ENCODE measurements at regions not wholly inside any gene's neighbourhood (a gene's known extent, or its start where the extent isn't known, plus 50 kb on each side); places are given as distances from the start of the nearest gene placed in this dataset.

- WGBS (ENCODE audit: insufficient coverage): no CpG with 5 or more reads among the region's 5 CpGs
- Histone ChIP-seq H3K27me3 (replicated peaks in 1 of 2; ENCODE audit: control insufficient read depth in 2 of 2, extremely low read depth in 1 of 2, insufficient read depth in 2 of 2, low read length in 1 of 2) (no peaks in the 10 kb centered on the region), H3K4me3 (ENCODE audit: control insufficient read depth in 1 of 2, extremely low read depth in 1 of 2, low read length in 1 of 2) (no peak overlapping the region), H3K9me3 (no peaks in the 10 kb centered on the region), H3K4me1 (ENCODE audit: control insufficient read depth in 1 of 2, extremely low read depth in 1 of 2, insufficient read depth in 2 of 2, low read length in 2 of 2) (no peaks in the 10 kb centered on the region), H3K27ac (ENCODE audit: low read length) (no peak overlapping the region), H3K36me3 (ENCODE audit: control insufficient read depth in 2 of 2, extremely low read depth in 1 of 2, insufficient read depth in 1 of 2, low read length in 1 of 2) (no peaks in the 10 kb centered on the region)
- DNase-seq (no peak), ATAC-seq (replicated peaks in 1 of 4) (no peak)
- no peak overlapping the region for H3K27ac Mint-ChIP-seq
- H3K9me3 Mint-ChIP-seq: no peaks in the 10 kb centered on the region
- POLR2A ChIA-PET: no interaction called here
- H3K36me3 Mint-ChIP-seq: no peaks in the 10 kb centered on the region
- CTCF ChIA-PET: no interaction called here
- H3K27me3 Mint-ChIP-seq: peaks cover 0 to 5% of the 10 kb centered on the region in 2 donors
- H3K4me3 Mint-ChIP-seq: no peak overlapping the region
- no peaks in the 10 kb centered on the region for H3K4me1 Mint-ChIP-seq
Observed at GRCh38 chr13:50476577-50477285, 366.8 kb downstream of the DLEU7 start.

DNA sequence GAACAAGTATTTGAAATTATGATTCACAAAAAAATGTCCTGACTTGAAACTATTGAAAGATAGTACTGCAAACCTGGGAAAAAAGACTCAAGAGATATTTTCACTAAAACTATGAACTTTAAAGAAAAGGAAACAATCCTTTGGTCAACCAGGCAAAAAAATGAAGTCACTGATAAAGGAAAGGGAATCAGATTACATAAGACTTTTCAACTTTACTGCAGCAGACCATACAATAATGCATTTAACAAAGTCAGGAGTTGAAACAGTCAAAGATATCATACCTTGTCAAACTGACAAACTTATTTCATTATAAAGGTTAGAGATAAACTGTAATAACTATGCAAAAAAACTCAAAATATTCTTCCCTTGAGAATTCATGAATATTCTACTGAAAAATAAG lies 361.6 kb downstream of the DLEU7 start:
- DNase-seq (no peak), ATAC-seq (replicated peaks in 1 of 4) (no peak)
- Histone ChIP-seq H3K9me3 (no peaks in the 10 kb centered on the region), H3K4me1 (ENCODE audit: control insufficient read depth in 1 of 2, extremely low read depth in 1 of 2, insufficient read depth in 2 of 2, low read length in 2 of 2) (no peaks in the 10 kb centered on the region), H3K4me3 (ENCODE audit: control insufficient read depth in 1 of 2, extremely low read depth in 1 of 2, low read length in 1 of 2) (no peak overlapping the region), H3K36me3 (ENCODE audit: control insufficient read depth in 2 of 2, extremely low read depth in 1 of 2, insufficient read depth in 1 of 2, low read length in 1 of 2) (no peaks in the 10 kb centered on the region), H3K27ac (ENCODE audit: low read length) (no peak overlapping the region), H3K27me3 (replicated peaks in 1 of 2; ENCODE audit: control insufficient read depth in 2 of 2, extremely low read depth in 1 of 2, insufficient read depth in 2 of 2, low read length in 1 of 2) (no peaks in the 10 kb centered on the region)
- Mint-ChIP-seq H3K27me3 (no peaks in the 10 kb centered on the region), H3K27ac (no peak overlapping the region), H3K36me3 (no peaks in the 10 kb centered on the region), H3K4me1 (no peaks in the 10 kb centered on the region), H3K9me3 (no peaks in the 10 kb centered on the region), H3K4me3 (no peak overlapping the region)
- ChIA-PET CTCF (no interaction called here), POLR2A (no interaction called here)

DNA sequence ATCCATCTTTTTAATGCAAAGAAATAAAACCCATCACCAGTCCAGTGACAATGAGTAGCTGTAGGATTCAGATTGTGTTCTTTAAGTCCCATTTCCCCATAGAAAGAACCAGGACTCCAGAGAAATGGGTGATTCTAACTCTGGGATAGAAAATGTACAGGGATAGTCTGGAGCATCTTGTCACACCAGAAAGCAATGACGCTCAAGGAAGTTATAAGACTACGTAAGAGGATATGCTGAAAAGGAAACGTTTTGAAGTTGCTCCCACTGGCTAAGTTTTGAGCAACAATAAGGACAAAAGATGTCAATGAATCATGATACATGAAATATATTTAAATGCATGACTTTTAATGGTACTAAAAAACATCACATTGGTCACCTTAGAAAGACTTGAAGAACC lies 360.1 kb downstream of the DLEU7 start:
- Mint-ChIP-seq H3K4me1 (no peaks in the 10 kb centered on the region), H3K9me3 (no peaks in the 10 kb centered on the region), H3K4me3 (no peak overlapping the region), H3K27ac (no peak overlapping the region), H3K36me3 (no peaks in the 10 kb centered on the region), H3K27me3 (no peaks in the 10 kb centered on the region)
- WGBS (ENCODE audit: insufficient coverage): no CpG with 5 or more reads among the region's 3 CpGs
- H3K9me3 ChIP-seq: no peaks in the 10 kb centered on the region
- ATAC-seq (replicated peaks in 1 of 4): no peak
- H3K27ac ChIP-seq (ENCODE audit: low read length): no peak overlapping the region
- DNase-seq: no peak
- no peaks in the 10 kb centered on the region for H3K27me3 ChIP-seq (replicated peaks in 1 of 2; ENCODE audit: control insufficient read depth in 2 of 2, extremely low read depth in 1 of 2, insufficient read depth in 2 of 2, low read length in 1 of 2)
- H3K36me3 ChIP-seq (ENCODE audit: control insufficient read depth in 2 of 2, extremely low read depth in 1 of 2, insufficient read depth in 1 of 2, low read length in 1 of 2): no peaks in the 10 kb centered on the region
- no peaks in the 10 kb centered on the region for H3K4me1 ChIP-seq (ENCODE audit: control insufficient read depth in 1 of 2, extremely low read depth in 1 of 2, insufficient read depth in 2 of 2, low read length in 2 of 2)
- H3K4me3 ChIP-seq (ENCODE audit: control insufficient read depth in 1 of 2, extremely low read depth in 1 of 2, low read length in 1 of 2): no peak overlapping the region
- CTCF ChIA-PET: no interaction called here
- POLR2A ChIA-PET: no interaction called here

DNA sequence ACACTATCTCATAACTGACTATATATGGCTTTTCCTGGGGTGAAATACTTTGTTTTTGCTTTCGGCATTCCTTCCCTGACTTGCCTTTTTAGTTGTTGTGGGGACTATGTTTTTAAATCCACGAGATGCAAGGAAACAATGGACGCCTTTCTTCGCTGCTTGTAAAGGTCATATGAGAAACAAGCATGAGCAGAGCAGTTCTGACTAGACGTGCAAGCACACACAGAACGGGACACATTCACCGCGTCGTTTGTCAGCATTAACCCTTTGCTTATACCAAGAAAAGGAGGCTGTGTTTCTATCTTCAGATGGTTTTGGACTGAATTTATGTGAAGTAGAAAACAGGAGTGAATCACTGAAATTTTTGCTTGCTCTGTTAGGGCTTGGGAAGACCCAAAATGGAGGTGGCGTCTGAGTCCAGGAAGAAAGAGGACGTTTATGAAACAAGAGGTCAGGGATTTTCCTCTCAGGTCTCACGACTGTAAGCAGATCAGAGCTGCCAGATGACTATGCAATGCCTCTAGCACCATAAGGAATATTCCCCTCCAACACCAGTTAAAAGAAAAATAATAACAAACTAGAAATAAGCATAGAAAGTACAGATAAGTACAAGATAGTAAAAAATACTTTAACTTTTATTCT lies 358.9 kb downstream of the DLEU7 start:
- Histone ChIP-seq H3K4me3 (ENCODE audit: control insufficient read depth in 1 of 2, extremely low read depth in 1 of 2, low read length in 1 of 2) (no peak overlapping the region), H3K27me3 (replicated peaks in 1 of 2; ENCODE audit: control insufficient read depth in 2 of 2, extremely low read depth in 1 of 2, insufficient read depth in 2 of 2, low read length in 1 of 2) (no peaks in the 10 kb centered on the region), H3K9me3 (no peaks in the 10 kb centered on the region), H3K36me3 (ENCODE audit: control insufficient read depth in 2 of 2, extremely low read depth in 1 of 2, insufficient read depth in 1 of 2, low read length in 1 of 2) (no peaks in the 10 kb centered on the region), H3K4me1 (ENCODE audit: control insufficient read depth in 1 of 2, extremely low read depth in 1 of 2, insufficient read depth in 2 of 2, low read length in 2 of 2) (no peaks in the 10 kb centered on the region), H3K27ac (ENCODE audit: low read length) (no peak overlapping the region)
- ATAC-seq (replicated peaks in 1 of 4) (no peak), DNase-seq (no peak)
- Mint-ChIP-seq H3K27ac (no peak overlapping the region), H3K9me3 (no peaks in the 10 kb centered on the region), H3K4me1 (no peaks in the 10 kb centered on the region), H3K27me3 (no peaks in the 10 kb centered on the region), H3K4me3 (no peak overlapping the region), H3K36me3 (no peaks in the 10 kb centered on the region)
- POLR2A ChIA-PET: no interaction called here
- WGBS (ENCODE audit: insufficient coverage): 100% methylated on average over 6 of the region's 12 CpGs
- CTCF ChIA-PET: interaction anchor here in 1 of 2 donors (0.5 kb wide), 1 partner anchor 508 kb away, joined by 3 read pairs; no protein-coding TSS in a partner anchor

DNA sequence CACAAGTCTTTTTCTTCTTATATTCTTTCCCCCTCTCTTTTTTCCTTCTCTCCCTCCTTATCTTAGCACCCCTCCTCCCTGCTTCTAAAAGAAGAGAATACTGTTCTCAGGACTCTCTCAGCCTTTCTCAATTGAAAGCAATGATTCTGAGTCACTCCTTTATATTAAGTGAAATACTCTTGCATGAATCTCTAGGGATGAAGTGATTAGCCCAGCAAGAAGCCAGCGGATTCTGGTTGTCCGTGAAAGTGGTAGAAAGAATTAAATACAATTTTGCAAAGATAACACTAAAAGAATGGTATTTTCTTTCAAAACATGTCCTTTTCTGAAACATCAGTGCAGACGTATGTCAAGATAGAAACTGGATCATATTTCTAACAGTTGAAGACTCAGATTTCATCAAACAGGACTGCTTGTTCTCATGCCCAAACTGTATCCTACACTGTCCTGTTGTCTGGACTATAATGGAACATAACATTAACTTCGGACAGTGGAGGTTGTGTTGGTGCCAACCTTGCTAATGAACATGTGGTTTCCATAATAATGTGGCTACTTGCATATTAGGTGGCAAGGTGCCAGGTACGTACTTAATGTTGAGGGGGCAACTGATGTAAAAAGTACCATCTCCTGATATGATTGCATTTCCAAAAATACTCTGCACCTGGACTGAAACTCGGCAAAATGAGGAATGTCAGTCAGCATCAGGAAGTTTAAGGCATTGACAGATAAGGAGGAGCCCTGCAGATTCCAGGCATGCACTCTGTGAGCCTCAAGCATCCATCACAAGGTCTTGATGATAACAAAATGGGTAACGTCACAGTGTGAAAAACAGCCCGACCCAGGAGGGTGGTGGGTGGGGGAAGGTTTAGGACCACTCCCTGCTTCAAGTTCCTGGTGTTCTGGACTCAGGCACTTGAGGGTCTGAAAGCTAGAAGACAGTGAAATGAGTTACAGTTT lies 357.2 kb downstream of the DLEU7 start:
- Mint-ChIP-seq H3K27ac (no peak overlapping the region), H3K27me3 (no peaks in the 10 kb centered on the region), H3K4me1 (no peaks in the 10 kb centered on the region), H3K4me3 (no peak overlapping the region), H3K9me3 (no peaks in the 10 kb centered on the region), H3K36me3 (no peaks in the 10 kb centered on the region)
- ChIA-PET POLR2A (interaction anchor here (0.6 kb wide), 2 partner anchors 41 to 378 kb away, joined by 3 to 4 read pairs; no protein-coding TSS in a partner anchor), CTCF (interaction anchor here in 1 of 2 donors (1.1 kb wide), 1 partner anchor 429 kb away, joined by 6 read pairs; no protein-coding TSS in a partner anchor)
- no peak for ATAC-seq (replicated peaks in 1 of 4)
- H3K4me1 ChIP-seq (ENCODE audit: control insufficient read depth in 1 of 2, extremely low read depth in 1 of 2, insufficient read depth in 2 of 2, low read length in 2 of 2): no peaks in the 10 kb centered on the region
- WGBS (ENCODE audit: insufficient coverage): 75% methylated on average over 2 of the region's 8 CpGs
- no peak overlapping the region for H3K4me3 ChIP-seq (ENCODE audit: control insufficient read depth in 1 of 2, extremely low read depth in 1 of 2, low read length in 1 of 2)
- DNase-seq: no peak
- H3K27me3 ChIP-seq (replicated peaks in 1 of 2; ENCODE audit: control insufficient read depth in 2 of 2, extremely low read depth in 1 of 2, insufficient read depth in 2 of 2, low read length in 1 of 2): peaks cover 0 to 2% of the 10 kb centered on the region in 2 experiments
- no peaks in the 10 kb centered on the region for H3K9me3 ChIP-seq
- no peaks in the 10 kb centered on the region for H3K36me3 ChIP-seq (ENCODE audit: control insufficient read depth in 2 of 2, extremely low read depth in 1 of 2, insufficient read depth in 1 of 2, low read length in 1 of 2)
- no peak overlapping the region for H3K27ac ChIP-seq (ENCODE audit: low read length)

GRCh38 chr13:50493683-50494082 lies 349.8 kb downstream of the DLEU7 start:
- H3K4me3 Mint-ChIP-seq: no peak overlapping the region
- WGBS (ENCODE audit: insufficient coverage): 61% methylated on average over 3 of the region's 3 CpGs
- no peak overlapping the region for H3K27ac Mint-ChIP-seq
- peaks cover 0 to 4% of the 10 kb centered on the region in 2 experiments for H3K4me1 ChIP-seq (ENCODE audit: control insufficient read depth in 1 of 2, extremely low read depth in 1 of 2, insufficient read depth in 2 of 2, low read length in 2 of 2)
- no peak overlapping the region for H3K4me3 ChIP-seq (ENCODE audit: control insufficient read depth in 1 of 2, extremely low read depth in 1 of 2, low read length in 1 of 2)
- ChIA-PET POLR2A (no interaction called here), CTCF (no interaction called here)
- no peak for DNase-seq
- H3K36me3 ChIP-seq (ENCODE audit: control insufficient read depth in 2 of 2, extremely low read depth in 1 of 2, insufficient read depth in 1 of 2, low read length in 1 of 2): no peaks in the 10 kb centered on the region
- peaks cover 0 to 4% of the 10 kb centered on the region in 2 experiments for H3K27me3 ChIP-seq (replicated peaks in 1 of 2; ENCODE audit: control insufficient read depth in 2 of 2, extremely low read depth in 1 of 2, insufficient read depth in 2 of 2, low read length in 1 of 2)
- no peaks in the 10 kb centered on the region for H3K36me3 Mint-ChIP-seq
- no peaks in the 10 kb centered on the region for H3K9me3 ChIP-seq
- H3K4me1 Mint-ChIP-seq: no peaks in the 10 kb centered on the region
- H3K9me3 Mint-ChIP-seq: no peaks in the 10 kb centered on the region
- no peak overlapping the region for H3K27ac ChIP-seq (ENCODE audit: low read length)
- H3K27me3 Mint-ChIP-seq: no peaks in the 10 kb centered on the region
- ATAC-seq (replicated peaks in 1 of 4): no peak

Data from T-cell (primary cell).